Endometrium (tissue), 2 donors: ENCODE measurements at regions not wholly inside any gene's neighbourhood (a gene's known extent, or its start where the extent isn't known, plus 50 kb on each side); places are given as distances from the start of the nearest gene placed in this dataset.

Experiments used
- FAIRE-seq: peaks from 2 replicates; lab custom pipeline; 2012; peaks lifted over from hg19 to GRCh38; lab: Jason Lieb, UNC
- donor health status: control.
- donor health status: control.

DNA sequence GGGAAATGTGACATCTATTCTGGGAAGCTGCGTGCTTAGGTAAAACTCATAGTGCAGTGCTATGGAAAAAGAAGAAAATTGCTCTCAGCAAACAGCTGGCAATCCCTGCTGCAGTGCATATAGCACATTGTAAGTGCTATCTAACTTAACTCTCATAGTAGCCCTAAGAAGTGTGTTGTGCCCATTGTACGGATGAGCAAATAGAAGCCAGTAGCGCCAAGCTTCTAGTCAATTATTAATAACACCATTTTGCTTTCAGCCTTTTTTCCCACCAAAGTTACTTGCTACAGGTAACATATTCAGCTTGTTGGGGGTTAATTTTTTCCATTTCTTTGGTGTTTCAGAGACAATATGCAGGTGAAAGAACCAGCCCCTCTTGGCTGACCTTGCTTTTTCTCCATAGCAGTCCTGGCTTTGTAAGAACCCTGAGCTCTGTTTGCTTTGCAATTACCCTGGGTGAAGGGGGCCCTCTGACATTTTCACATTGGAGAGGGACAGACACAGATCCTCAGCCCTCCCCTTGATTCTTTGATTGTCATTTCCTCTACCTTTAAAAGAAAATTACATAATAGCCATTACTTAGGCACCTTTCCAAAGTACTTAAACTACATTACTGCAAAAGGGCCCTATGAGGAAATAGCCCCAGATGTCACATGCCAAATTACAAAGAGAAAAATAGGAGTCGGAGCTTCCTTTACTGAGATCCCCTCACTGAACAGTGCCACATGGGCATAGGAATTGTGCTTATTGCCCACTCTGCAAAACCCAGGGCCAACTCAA, 576.2 kb upstream of the TBX3 start:
- no peak for FAIRE-seq

- FAIRE-seq: no peak
These were observed 573.8 kb upstream of the TBX3 start for GRCh38 chr12:115257791-115258190.

DNA sequence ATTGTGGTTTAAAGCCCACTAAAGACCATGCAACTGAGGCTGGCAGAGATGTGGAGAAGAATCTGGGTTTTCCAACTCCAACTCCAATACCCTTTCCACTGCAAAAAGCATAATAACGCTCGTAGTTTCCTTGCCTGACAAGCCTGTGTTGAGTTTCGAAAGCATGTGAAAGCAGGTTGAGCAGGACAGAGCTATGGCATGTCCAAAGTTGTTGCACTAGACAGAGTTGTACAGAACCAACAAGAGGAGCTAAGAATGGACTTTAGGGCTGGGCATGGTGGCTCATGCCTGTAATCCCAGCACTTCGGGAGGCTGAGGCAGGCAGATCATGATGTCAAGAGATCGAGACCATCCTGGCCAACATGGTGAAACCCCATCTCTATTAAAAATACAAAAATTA, 572.0 kb upstream of the TBX3 start:
- no peak for FAIRE-seq

GRCh38 chr12:115255257-115255656, 571.3 kb upstream of the TBX3 start:
- no peak for FAIRE-seq

DNA sequence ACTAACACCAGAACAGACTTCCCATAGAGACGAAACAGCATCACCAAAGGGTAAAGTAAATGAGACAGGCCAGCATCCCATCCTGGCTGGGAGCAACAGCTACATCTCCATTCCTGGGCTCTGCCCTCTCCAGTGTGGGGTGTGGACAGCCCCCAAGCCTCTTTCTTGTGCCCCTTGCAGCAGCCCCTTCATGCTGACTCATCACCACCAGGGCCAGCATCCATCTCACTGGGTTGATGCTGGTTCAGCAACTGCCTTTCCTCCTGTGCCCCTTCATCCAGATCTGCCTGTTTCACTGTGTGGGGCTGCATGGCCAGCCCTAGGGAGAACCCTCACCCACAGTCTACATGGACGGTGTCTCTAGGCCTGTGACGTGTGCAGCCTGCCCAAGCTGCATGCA, 569.1 kb upstream of the TBX3 start:
- no peak for FAIRE-seq

GRCh38 chr12:115251727-115252126, 567.8 kb upstream of the TBX3 start:
- no peak for FAIRE-seq

- FAIRE-seq: no peak
These were observed 565.8 kb upstream of the TBX3 start for GRCh38 chr12:115249671-115250278.

DNA sequence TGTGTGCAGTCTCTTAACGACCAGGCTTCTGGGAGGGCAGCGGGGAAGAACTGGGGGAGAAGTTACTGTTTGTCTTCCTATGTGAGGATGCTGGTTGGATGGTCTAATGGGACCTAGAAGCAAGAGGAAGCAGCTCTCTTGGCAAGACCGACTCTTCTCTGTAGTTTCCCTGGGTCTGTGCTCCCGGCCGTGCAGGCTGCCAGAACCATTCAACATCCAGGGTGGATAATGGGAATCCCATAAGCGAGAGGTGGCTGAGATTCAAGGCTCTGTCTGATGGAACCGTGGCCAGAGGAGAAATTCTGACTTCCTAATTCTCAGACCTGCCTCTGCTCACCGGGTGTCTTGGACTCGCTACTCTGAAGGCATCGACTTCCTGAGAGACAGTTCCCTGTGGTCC, 561.0 kb upstream of the TBX3 start:
- no peak for FAIRE-seq

DNA sequence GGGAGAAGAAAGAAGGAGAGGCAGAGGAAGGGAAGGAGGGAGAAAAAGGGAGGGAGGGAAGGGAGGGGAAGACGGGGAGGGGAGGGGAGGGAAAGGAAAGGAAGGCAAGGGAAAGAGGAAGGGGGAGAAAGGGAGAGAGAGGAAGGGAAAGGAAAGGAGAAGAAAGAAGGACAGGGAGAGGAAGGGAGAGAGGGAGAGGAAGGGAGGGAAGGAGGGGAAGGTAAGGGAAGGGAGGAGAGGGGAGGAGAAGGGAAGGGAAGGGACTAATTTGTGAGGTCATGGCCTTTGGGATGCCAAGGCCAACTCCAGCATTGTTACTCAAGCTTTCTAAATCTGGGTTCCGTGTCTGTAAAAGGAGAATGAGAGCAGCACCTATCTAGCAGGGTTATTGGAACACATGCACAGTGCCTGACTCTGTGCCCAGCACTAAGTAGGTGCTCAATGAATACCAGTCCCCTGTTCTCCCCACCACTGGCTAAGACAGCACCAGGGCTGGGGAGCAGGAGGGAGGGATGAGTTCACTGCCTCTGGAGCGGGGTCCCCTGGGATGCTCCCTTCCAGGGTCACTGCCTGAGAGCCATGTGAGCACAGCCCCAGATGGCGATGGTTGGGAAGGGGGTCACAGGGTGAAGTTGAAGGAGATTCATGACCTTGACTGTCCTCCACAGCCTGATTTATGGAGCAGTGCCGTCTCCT, 560.1 kb upstream of the TBX3 start:
- FAIRE-seq: no peak

DNA sequence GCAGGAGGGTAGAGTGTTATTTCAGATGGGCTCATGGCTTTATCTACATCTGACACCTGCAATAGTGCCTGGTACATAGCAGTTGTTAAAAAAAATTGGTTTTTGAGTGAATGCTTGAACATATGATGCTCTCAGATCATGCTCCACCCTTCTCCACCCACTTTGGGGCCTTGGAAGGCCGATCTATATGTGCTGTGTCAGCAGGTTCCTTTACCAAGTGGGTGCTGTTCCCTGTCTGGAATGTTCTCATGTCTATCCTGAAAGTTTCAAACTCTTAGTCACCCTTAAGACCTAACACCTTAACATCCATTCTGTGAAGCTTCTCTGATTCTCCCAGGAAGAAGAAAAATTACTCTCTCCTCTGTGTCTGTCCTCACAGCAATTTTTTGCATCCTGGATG, 556.3 kb upstream of the TBX3 start:
- FAIRE-seq: no peak

- no peak for FAIRE-seq
These were observed 551.9 kb upstream of the TBX3 start for GRCh38 chr12:115235880-115236279.

DNA sequence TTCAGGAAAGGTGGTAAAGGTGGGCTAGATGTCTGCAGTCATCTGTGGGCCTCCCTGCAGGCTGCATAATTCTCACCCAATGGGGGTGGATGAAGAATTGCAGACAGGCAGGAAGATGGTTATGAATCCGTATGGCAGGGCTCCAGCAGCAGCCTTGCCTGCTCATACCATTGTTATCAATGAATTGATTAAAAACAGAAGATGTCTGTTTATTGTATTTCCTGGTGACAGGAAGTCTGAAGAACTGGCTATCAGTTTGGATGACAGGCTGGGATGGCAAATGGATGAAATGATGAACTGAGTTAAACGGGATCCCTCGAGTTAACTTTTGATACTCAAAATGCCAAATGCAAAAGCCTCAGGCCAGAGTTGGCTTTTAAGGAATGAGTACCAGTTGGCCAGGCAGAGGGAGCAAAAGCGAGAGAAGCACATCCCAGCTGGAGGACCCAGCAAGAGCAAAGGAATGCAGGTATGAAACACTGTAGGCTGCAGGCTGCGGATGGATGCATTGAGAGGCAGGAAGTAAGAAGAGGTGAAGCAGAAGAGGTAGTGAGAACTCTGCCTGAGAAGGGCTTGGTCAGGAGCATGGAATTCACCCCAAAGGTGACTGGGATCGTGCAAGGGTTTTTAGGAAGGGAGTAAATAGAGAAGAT, 550.0 kb upstream of the TBX3 start:
- FAIRE-seq: no peak

- no peak for FAIRE-seq
These were observed 548.6 kb upstream of the TBX3 start for GRCh38 chr12:115232455-115233156.

DNA sequence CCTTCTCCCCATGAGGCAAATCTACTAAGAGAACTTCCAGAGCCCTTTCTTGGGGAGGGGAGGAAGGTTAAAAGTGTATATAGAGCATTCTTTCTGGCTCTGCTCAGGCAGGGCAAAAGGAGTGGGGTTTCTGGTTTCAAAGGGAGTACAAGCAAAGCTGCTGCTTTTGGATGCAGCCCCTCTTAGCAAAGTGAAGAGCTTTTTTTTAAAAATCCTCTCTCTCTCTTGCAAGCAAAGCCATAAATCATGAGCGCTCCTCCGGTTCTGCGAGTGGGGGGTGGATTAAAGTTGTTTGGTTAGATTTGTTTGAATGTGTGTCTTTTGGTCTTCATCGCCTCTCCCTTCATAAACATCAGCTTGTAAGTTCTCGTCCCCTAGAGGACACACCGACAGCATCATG, 546.6 kb upstream of the TBX3 start:
- no peak for FAIRE-seq

- FAIRE-seq: no peak
These were observed 545.5 kb upstream of the TBX3 start for GRCh38 chr12:115229517-115229916.

GRCh38 chr12:115228434-115228833, 544.5 kb upstream of the TBX3 start:
- no peak for FAIRE-seq

DNA sequence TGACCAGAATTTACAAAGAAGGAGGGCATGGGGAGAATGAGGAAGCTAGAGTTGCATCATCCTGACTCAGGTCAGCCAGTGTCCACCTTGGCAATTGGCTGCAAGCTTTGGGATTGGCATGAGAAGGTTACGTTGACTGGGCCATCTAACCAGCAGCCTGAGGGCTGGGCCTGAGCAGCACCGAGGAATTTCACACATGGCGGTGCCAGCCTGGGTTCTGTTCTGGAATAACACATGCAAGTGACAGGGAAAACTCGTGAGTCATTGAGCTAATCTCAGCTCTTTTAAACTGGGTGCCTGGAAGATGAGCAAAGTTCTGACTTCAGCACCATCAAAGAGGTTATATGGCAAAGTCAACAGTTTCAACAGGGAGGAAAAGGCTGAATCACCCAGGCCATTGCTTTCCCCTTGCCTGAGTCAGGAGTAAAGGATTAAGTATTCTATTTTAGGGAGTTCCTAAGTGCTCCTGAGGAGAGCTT, 543.2 kb upstream of the TBX3 start:
- no peak for FAIRE-seq

- FAIRE-seq: no peak
These were observed 541.9 kb upstream of the TBX3 start for GRCh38 chr12:115225845-115226244.

GRCh38 chr12:115223991-115224390, 540.0 kb upstream of the TBX3 start:
- no peak for FAIRE-seq

DNA sequence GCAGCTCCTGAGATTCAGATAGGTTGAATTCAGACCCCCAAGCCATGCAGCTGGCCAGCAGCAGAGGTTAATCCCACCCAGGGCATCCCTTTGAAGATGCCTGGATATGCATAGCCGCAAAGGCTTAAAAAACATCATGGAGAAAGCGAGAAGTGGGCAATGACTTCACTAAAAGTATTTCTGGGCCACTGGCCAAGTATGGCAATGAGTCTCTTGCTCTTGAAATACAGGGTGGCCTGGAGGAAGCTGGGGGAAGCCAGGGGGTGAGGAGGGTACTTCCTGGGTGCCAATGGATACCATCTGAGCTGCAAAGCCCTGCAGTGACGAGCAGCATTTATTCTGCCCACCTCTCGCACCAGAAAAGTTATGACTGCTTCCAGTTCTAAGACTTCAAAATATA, 539.3 kb upstream of the TBX3 start:
- FAIRE-seq: no peak

DNA sequence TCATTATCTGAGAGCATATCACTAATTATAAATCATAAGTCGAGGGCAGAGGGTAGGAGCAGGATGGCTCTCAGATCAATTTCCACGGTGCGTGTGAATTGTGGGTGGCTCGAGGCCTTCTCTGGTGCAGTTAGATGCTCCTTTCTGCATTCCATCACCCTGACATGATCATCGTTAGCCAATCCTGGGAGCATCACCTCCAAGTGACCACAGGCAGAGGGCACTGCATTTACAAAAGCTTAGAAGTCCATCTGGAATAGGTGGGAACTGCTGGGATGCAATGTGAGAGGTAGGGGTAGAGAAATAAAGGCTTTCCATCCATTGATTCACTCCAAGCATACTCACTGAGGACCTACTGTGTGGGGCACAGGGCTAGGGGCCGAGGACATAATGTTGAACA, 538.2 kb upstream of the TBX3 start:
- no peak for FAIRE-seq

GRCh38 chr12:115216301-115216700, 532.3 kb upstream of the TBX3 start:
- no peak for FAIRE-seq
